ENCODE measurements at regions not wholly inside any gene's neighbourhood (a gene's known extent, or its start where the extent isn't known, plus 50 kb on each side); places are given as distances from the start of the nearest gene placed in this dataset.
"Not testable (repeated sequence)": the region's sequence is repeated elsewhere in the genome, so short reads cannot be mapped to it uniquely, and the experiment has no call there.

- no peak for DNase-seq (ENCODE audit: low read depth)
These were observed 67.4 kb downstream of the ARRDC3 start for GRCh38 chr5:91315701-91316100.

- DNase-seq (ENCODE audit: low read depth) = peak; percentile 87
These were observed 69.1 kb downstream of the ARRDC3 start for GRCh38 chr5:91313757-91314673.

GRCh38 chr5:91312698-91313097 is 70.4 kb downstream of the ARRDC3 start:
- no peak for DNase-seq (ENCODE audit: low read depth)

- DNase-seq (ENCODE audit: low read depth) = peak; percentile 51
These were observed 71.2 kb downstream of the ARRDC3 start for GRCh38 chr5:91311697-91312501.

- DNase-seq (ENCODE audit: low read depth) = no peak
These were observed 71.9 kb downstream of the ARRDC3 start for GRCh38 chr5:91311168-91311696.

- DNase-seq (ENCODE audit: low read depth) = not testable (repeated sequence)
These were observed 75.0 kb downstream of the ARRDC3 start for GRCh38 chr5:91308157-91308556.

GRCh38 chr5:91307048-91307447 is 76.1 kb downstream of the ARRDC3 start:
- DNase-seq (ENCODE audit: low read depth) = no peak

GRCh38 chr5:91306497-91306896 is 76.6 kb downstream of the ARRDC3 start:
- DNase-seq (ENCODE audit: low read depth) = no peak

GRCh38 chr5:91305640-91306039 is 77.5 kb downstream of the ARRDC3 start:
- DNase-seq (ENCODE audit: low read depth) = no peak

- DNase-seq (ENCODE audit: low read depth) = not testable (repeated sequence)
These were observed 79.1 kb downstream of the ARRDC3 start for GRCh38 chr5:91304015-91304414.

GRCh38 chr5:91302958-91303357 is 80.2 kb downstream of the ARRDC3 start:
- no peak for DNase-seq (ENCODE audit: low read depth)

- no peak for DNase-seq (ENCODE audit: low read depth)
These were observed 80.8 kb downstream of the ARRDC3 start for GRCh38 chr5:91302305-91302704.

GRCh38 chr5:91301106-91301846 is 81.8 kb downstream of the ARRDC3 start:
- DNase-seq (ENCODE audit: low read depth) = no peak

- no peak for DNase-seq (ENCODE audit: low read depth)
These were observed 85.1 kb downstream of the ARRDC3 start for GRCh38 chr5:91297994-91298393.

- DNase-seq (ENCODE audit: low read depth) = no peak
These were observed 86.4 kb downstream of the ARRDC3 start for GRCh38 chr5:91296674-91297143.

GRCh38 chr5:91296102-91296501 is 87.0 kb downstream of the ARRDC3 start:
- not testable (repeated sequence) for DNase-seq (ENCODE audit: low read depth)

GRCh38 chr5:91293131-91293530 is 90.0 kb downstream of the ARRDC3 start:
- DNase-seq (ENCODE audit: low read depth) = no peak

GRCh38 chr5:91291628-91292569 is 91.2 kb downstream of the ARRDC3 start:
- DNase-seq (ENCODE audit: low read depth) = no peak

GRCh38 chr5:91288118-91288916 is 94.8 kb downstream of the ARRDC3 start:
- DNase-seq (ENCODE audit: low read depth) = no peak

GRCh38 chr5:91285062-91285461 is 98.1 kb downstream of the ARRDC3 start:
- not testable (repeated sequence) for DNase-seq (ENCODE audit: low read depth)

Data from stimulated activated CD4-positive, alpha-beta T cell treated with anti-CD3 and anti-CD28 coated beads, Interleukin-2, amount 100 ng/mL, for 4 hours (primary cell).